Neural cell (in vitro differentiated cells): ENCODE measurements at regions not wholly inside any gene's neighbourhood (a gene's known extent, or its start where the extent isn't known, plus 50 kb on each side); places are given as distances from the start of the nearest gene placed in this dataset.

Experiments
- CTCF ChIP-seq: fragments of 450-650 bp; IDR thresholded peaks from 2 replicates; pipeline ENCODE4 v1.5.1; 2014; ENCODE audit warnings: antibody characterized with exemption, mild to moderate bottlenecking, moderate library complexity; ENCODE audit not compliant: poor library complexity, severe bottlenecking
- EP300 ChIP-seq: fragments of 450-650 bp; conservative IDR thresholded peaks from 2 replicates; pipeline ENCODE4 v1.6.1; 2014; ENCODE audit warnings: antibody characterized with exemption, mild to moderate bottlenecking, moderate library complexity; ENCODE audit not compliant: poor library complexity, severe bottlenecking
- EZH2 ChIP-seq: fragments of 200-600, 300-800 bp; shearing (Covaris generic), sonication (generic); IDR thresholded peaks from 2 replicates; pipeline ENCODE4 v1.6.1; 2014; ENCODE audit warnings: antibody characterized with exemption, low read length, borderline replicate concordance, mild to moderate bottlenecking; ENCODE audit not compliant: insufficient read depth, poor library complexity, severe bottlenecking
- TAF1 ChIP-seq: IDR thresholded peaks from 2 replicates; pipeline ENCODE4 v1.6.1; 2012; ENCODE audit warnings: low read depth

GRCh38 chr2:146632707-146633106 lies 1212.1 kb upstream of the ACVR2A start:
- no peak for TF ChIP-seq CTCF
- TF ChIP-seq EP300: no peak
- no peak for TF ChIP-seq EZH2
- no peak for TF ChIP-seq TAF1
